CD8-positive, alpha-beta memory T cell (primary cell): ENCODE measurements at regions not wholly inside any gene's neighbourhood (a gene's known extent, or its start where the extent isn't known, plus 50 kb on each side); places are given as distances from the start of the nearest gene placed in this dataset.

ENCODE experiments used
- CTCF ChIA-PET: fragments of 350-600 bp; sonication (Branson Sonifier 250); formaldehyde crosslinking; loops from one replicate; lab custom pipeline; 2021; ENCODE audit warnings: antibody characterized with exemption; lab: Charles Lee
- POLR2A ChIA-PET: fragments of 350-600 bp; sonication (Branson Sonifier 250); formaldehyde crosslinking; loops from one replicate; lab custom pipeline; 2021; ENCODE audit warnings: antibody characterized with exemption; lab: Charles Lee
- DNase-seq, 5 donors: peaks; one replicate each; pipeline versions ENCODE4 v3.0.0 to v3.0.0-alpha.2; 2020 to 2022; ENCODE audit warnings: mixed read lengths in 1 of 5
- H3K27ac ChIP-seq: one replicate; pipeline ENCODE4 v1.7.0; 2013; ENCODE audit warnings: low read depth, mild to moderate bottlenecking, low read length, moderate library complexity
- H3K27me3 ChIP-seq: 2 replicates; pipeline ENCODE4 v1.7.0; 2013; ENCODE audit warnings: low read length, mild to moderate bottlenecking; ENCODE audit not compliant: insufficient read depth, poor library complexity, severe bottlenecking
- H3K36me3 ChIP-seq: 2 replicates; pipeline ENCODE4 v1.7.0; 2013; ENCODE audit warnings: mild to moderate bottlenecking, low read length, moderate library complexity; ENCODE audit not compliant: insufficient read depth
- H3K4me1 ChIP-seq: 2 replicates; pipeline ENCODE4 v1.7.0; 2013; ENCODE audit warnings: mild to moderate bottlenecking, low read length, moderate library complexity; ENCODE audit not compliant: insufficient read depth
- H3K4me3 ChIP-seq: 2 replicates; pipeline ENCODE4 v1.7.0; 2013; ENCODE audit warnings: mild to moderate bottlenecking, low read length
- H3K9me3 ChIP-seq: 2 replicates; pipeline ENCODE4 v1.7.0; 2013; ENCODE audit warnings: mild to moderate bottlenecking, low read length
- H3K27ac Mint-ChIP-seq, 8 donors: one replicate each; pipeline ENCODE4 v1.8.0; 2020 to 2021; ENCODE audit warnings: mixed read lengths in 8 of 8, mild to moderate bottlenecking in 6 of 8, inconsistent platforms in 3 of 8, moderate library complexity in 3 of 8
- H3K27me3 Mint-ChIP-seq, 2 donors: one replicate each; pipeline ENCODE4 v1.8.0; 2020 to 2021; ENCODE audit warnings: mixed read lengths in 2 of 2, mild to moderate bottlenecking in 1 of 2, moderate library complexity in 1 of 2
- H3K36me3 Mint-ChIP-seq, 3 donors: one replicate each; pipeline ENCODE4 v1.8.0; 2020 to 2021; ENCODE audit warnings: mixed read lengths in 3 of 3, inconsistent platforms in 1 of 3, mild to moderate bottlenecking in 1 of 3
- H3K4me1 Mint-ChIP-seq, 3 donors: one replicate each; pipeline ENCODE4 v1.8.0; 2020 to 2021; ENCODE audit warnings: mixed read lengths in 3 of 3, inconsistent platforms in 1 of 3, mild to moderate bottlenecking in 1 of 3
- H3K4me3 Mint-ChIP-seq, 7 donors: one replicate each; pipeline ENCODE4 v1.8.0; 2020 to 2021; ENCODE audit warnings: mixed read lengths in 7 of 7, mild to moderate bottlenecking in 6 of 7, moderate library complexity in 4 of 7, inconsistent platforms in 2 of 7
- H3K9me3 Mint-ChIP-seq, 5 donors: one replicate each; pipeline ENCODE4 v1.8.0; 2020 to 2022; ENCODE audit warnings: mixed read lengths in 5 of 5, mild to moderate bottlenecking in 3 of 5, moderate library complexity in 2 of 5, inconsistent platforms in 1 of 5

GRCh38 chr5:155871623-155872022, 455.3 kb upstream of the SGCD start:
- Mint-ChIP-seq H3K9me3 (no peaks in the 10 kb centered on the region), H3K27me3 (peaks cover 4 to 9% of the 10 kb centered on the region in 2 donors), H3K27ac (peak overlapping the region in 2 of 8 donors; percentile 9 to 83), H3K36me3 (no peaks in the 10 kb centered on the region), H3K4me1 (no peaks in the 10 kb centered on the region), H3K4me3 (no peak overlapping the region)
- no peaks in the 10 kb centered on the region for H3K9me3 ChIP-seq
- no peaks in the 10 kb centered on the region for H3K4me1 ChIP-seq
- no peak overlapping the region for H3K4me3 ChIP-seq
- no peaks in the 10 kb centered on the region for H3K36me3 ChIP-seq
- ChIA-PET POLR2A (no interaction called here), CTCF (no interaction called here)
- no peak overlapping the region for H3K27ac ChIP-seq
- H3K27me3 ChIP-seq: no peaks in the 10 kb centered on the region
- DNase-seq: no peak

GRCh38 chr5:155872629-155873220, 454.2 kb upstream of the SGCD start:
- Mint-ChIP-seq H3K36me3 (no peaks in the 10 kb centered on the region), H3K9me3 (no peaks in the 10 kb centered on the region), H3K4me1 (no peaks in the 10 kb centered on the region), H3K4me3 (no peak overlapping the region), H3K27me3 (peaks cover 4 to 9% of the 10 kb centered on the region in 2 donors), H3K27ac (no peak overlapping the region)
- ChIA-PET CTCF (no interaction called here), POLR2A (no interaction called here)
- no peaks in the 10 kb centered on the region for H3K4me1 ChIP-seq
- no peaks in the 10 kb centered on the region for H3K9me3 ChIP-seq
- H3K4me3 ChIP-seq: no peak overlapping the region
- no peaks in the 10 kb centered on the region for H3K36me3 ChIP-seq
- DNase-seq: no peak
- no peak overlapping the region for H3K27ac ChIP-seq
- no peaks in the 10 kb centered on the region for H3K27me3 ChIP-seq

DNA sequence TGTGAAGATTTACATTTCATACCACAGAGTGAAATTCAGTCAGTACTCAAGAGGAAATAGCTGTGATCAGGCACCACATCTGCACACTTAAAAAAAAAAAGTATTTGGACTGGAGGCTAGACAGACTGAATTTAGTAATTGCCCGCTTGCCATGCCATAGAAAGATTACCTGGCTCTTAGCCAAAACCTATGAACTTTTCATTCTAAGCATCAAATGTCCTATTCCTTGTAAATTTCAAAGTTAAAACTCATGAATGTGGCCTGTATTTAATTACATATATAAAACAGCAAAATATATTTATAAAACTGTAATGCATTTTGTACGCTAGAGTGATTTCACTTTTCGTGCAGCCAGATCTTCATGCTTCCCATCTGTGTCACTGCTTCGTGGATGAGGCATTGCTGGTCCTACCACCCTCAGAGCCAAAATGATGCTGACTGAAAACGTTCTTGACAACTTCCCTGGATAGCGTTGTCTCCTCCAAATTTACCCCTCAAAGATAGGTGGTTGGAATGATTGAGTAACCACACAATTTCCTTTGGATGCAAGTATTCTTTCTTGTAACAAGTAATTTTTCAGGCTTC, 447.9 kb upstream of the SGCD start:
- H3K9me3 ChIP-seq: no peaks in the 10 kb centered on the region
- ChIA-PET POLR2A (no interaction called here), CTCF (no interaction called here)
- Mint-ChIP-seq H3K4me1 (peaks cover 0 to 4% (median 0%) of the 10 kb centered on the region in 3 donors), H3K36me3 (peaks cover 0 to 1% (median 0%) of the 10 kb centered on the region in 3 donors), H3K27ac (no peak overlapping the region), H3K27me3 (peaks cover 0 to 3% of the 10 kb centered on the region in 2 donors), H3K4me3 (no peak overlapping the region), H3K9me3 (no peaks in the 10 kb centered on the region)
- H3K27me3 ChIP-seq: no peaks in the 10 kb centered on the region
- H3K4me3 ChIP-seq: no peak overlapping the region
- H3K36me3 ChIP-seq: no peaks in the 10 kb centered on the region
- no peaks in the 10 kb centered on the region for H3K4me1 ChIP-seq
- no peak for DNase-seq
- no peak overlapping the region for H3K27ac ChIP-seq

- Histone ChIP-seq H3K4me3 (no peak overlapping the region), H3K27me3 (no peaks in the 10 kb centered on the region), H3K4me1 (no peaks in the 10 kb centered on the region), H3K36me3 (no peaks in the 10 kb centered on the region), H3K9me3 (no peaks in the 10 kb centered on the region), H3K27ac (no peak overlapping the region)
- no peak for DNase-seq
- ChIA-PET CTCF (no interaction called here), POLR2A (no interaction called here)
- Mint-ChIP-seq H3K27ac (peak overlapping the region in 2 of 8 donors; percentile 7 to 16), H3K36me3 (peaks cover 0 to 1% (median 0%) of the 10 kb centered on the region in 3 donors), H3K4me3 (no peak overlapping the region), H3K9me3 (no peaks in the 10 kb centered on the region), H3K27me3 (peaks cover 0 to 3% of the 10 kb centered on the region in 2 donors), H3K4me1 (peaks cover 0 to 15% (median 14%) of the 10 kb centered on the region in 3 donors)
Observed at GRCh38 chr5:155884041-155884440, 442.9 kb upstream of the SGCD start.

DNA sequence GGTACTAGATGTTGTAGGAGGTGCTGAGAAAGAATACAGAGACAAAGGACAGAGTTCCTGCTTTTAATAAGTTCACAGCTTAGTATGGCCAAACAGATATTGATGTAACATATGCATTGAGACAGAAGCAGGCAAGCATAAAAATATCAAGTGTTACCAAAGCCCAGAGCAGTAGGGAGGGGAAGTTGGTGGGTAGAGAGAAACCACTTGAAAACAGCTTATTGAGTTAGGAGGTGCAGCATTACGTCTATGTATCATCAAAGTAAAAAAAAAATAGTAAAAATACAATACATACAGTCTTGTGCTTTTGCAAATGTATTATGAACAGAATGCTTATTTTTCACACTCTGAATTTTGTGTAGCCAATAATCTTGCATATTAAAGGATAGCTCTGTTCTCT, 441.8 kb upstream of the SGCD start:
- no peaks in the 10 kb centered on the region for H3K4me1 ChIP-seq
- Mint-ChIP-seq H3K36me3 (peaks cover 0 to 1% (median 0%) of the 10 kb centered on the region in 3 donors), H3K27me3 (peaks cover 0 to 3% of the 10 kb centered on the region in 2 donors), H3K4me1 (peaks cover 0 to 15% (median 14%) of the 10 kb centered on the region in 3 donors), H3K9me3 (no peaks in the 10 kb centered on the region), H3K27ac (no peak overlapping the region), H3K4me3 (peak overlapping the region in 1 of 7 donors; percentile 68)
- POLR2A ChIA-PET: no interaction called here
- no peaks in the 10 kb centered on the region for H3K27me3 ChIP-seq
- no peak overlapping the region for H3K4me3 ChIP-seq
- no peaks in the 10 kb centered on the region for H3K9me3 ChIP-seq
- no peak overlapping the region for H3K27ac ChIP-seq
- no peaks in the 10 kb centered on the region for H3K36me3 ChIP-seq
- DNase-seq: peak in 2 of 5 donors; percentile 12 to 22
- CTCF ChIA-PET: no interaction called here

- ChIA-PET CTCF (no interaction called here), POLR2A (no interaction called here)
- Mint-ChIP-seq H3K27me3 (peaks cover 0 to 3% of the 10 kb centered on the region in 2 donors), H3K9me3 (no peaks in the 10 kb centered on the region), H3K36me3 (peaks cover 0 to 1% (median 0%) of the 10 kb centered on the region in 3 donors), H3K27ac (no peak overlapping the region), H3K4me3 (no peak overlapping the region), H3K4me1 (peaks cover 0 to 15% (median 14%) of the 10 kb centered on the region in 3 donors)
- no peaks in the 10 kb centered on the region for H3K9me3 ChIP-seq
- no peak overlapping the region for H3K4me3 ChIP-seq
- H3K36me3 ChIP-seq: no peaks in the 10 kb centered on the region
- no peak for DNase-seq
- H3K4me1 ChIP-seq: no peaks in the 10 kb centered on the region
- no peaks in the 10 kb centered on the region for H3K27me3 ChIP-seq
- no peak overlapping the region for H3K27ac ChIP-seq
Observed at GRCh38 chr5:155886311-155887031, 440.5 kb upstream of the SGCD start.

GRCh38 chr5:155895484-155895883, 431.5 kb upstream of the SGCD start:
- DNase-seq: no peak
- ChIA-PET CTCF (no interaction called here), POLR2A (no interaction called here)
- no peak overlapping the region for H3K4me3 Mint-ChIP-seq
- Histone ChIP-seq H3K36me3 (no peaks in the 10 kb centered on the region), H3K4me3 (no peak overlapping the region), H3K27ac (no peak overlapping the region), H3K4me1 (no peaks in the 10 kb centered on the region), H3K9me3 (no peaks in the 10 kb centered on the region), H3K27me3 (no peaks in the 10 kb centered on the region)
- H3K4me1 Mint-ChIP-seq: no peaks in the 10 kb centered on the region
- H3K27me3 Mint-ChIP-seq: peaks cover 1 to 4% of the 10 kb centered on the region in 2 donors
- no peak overlapping the region for H3K27ac Mint-ChIP-seq
- no peaks in the 10 kb centered on the region for H3K9me3 Mint-ChIP-seq
- H3K36me3 Mint-ChIP-seq: no peaks in the 10 kb centered on the region

DNA sequence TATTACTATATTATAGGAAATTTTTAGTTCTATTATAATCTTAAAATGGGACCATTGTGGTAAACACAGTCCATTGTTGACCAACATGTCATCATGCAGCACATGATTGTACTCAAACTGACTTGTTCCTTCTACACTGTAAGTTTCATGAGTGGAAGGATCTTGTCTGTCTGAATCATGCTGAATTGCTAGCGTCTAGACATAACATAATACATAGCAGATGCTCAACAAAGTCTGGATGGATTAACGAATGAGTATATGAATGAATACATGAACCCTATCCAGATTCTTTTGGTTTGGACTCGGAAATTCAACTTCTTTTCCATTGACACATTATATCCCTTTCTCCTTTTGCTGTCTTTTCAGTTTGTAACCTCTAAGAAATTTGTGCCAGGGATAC, 429.2 kb upstream of the SGCD start:
- H3K27me3 ChIP-seq: no peaks in the 10 kb centered on the region
- ChIA-PET CTCF (interaction anchor here (1.0 kb wide), 1 partner anchor 9 kb away, joined by 3 read pairs; no protein-coding TSS in a partner anchor), POLR2A (no interaction called here)
- DNase-seq: no peak
- H3K4me3 Mint-ChIP-seq: no peak overlapping the region
- H3K4me1 ChIP-seq: no peaks in the 10 kb centered on the region
- no peaks in the 10 kb centered on the region for H3K9me3 Mint-ChIP-seq
- no peak overlapping the region for H3K27ac Mint-ChIP-seq
- H3K9me3 ChIP-seq: no peaks in the 10 kb centered on the region
- no peaks in the 10 kb centered on the region for H3K4me1 Mint-ChIP-seq
- H3K36me3 Mint-ChIP-seq: no peaks in the 10 kb centered on the region
- no peak overlapping the region for H3K4me3 ChIP-seq
- H3K27ac ChIP-seq: no peak overlapping the region
- no peaks in the 10 kb centered on the region for H3K36me3 ChIP-seq
- H3K27me3 Mint-ChIP-seq: no peaks in the 10 kb centered on the region
